ENCODE measurements at regions not wholly inside any gene's neighbourhood (a gene's known extent, or its start where the extent isn't known, plus 50 kb on each side); places are given as distances from the start of the nearest gene placed in this dataset.
"Not testable (repeated sequence)": the region's sequence is repeated elsewhere in the genome, so short reads cannot be mapped to it uniquely, and the experiment has no call there.

DNA sequence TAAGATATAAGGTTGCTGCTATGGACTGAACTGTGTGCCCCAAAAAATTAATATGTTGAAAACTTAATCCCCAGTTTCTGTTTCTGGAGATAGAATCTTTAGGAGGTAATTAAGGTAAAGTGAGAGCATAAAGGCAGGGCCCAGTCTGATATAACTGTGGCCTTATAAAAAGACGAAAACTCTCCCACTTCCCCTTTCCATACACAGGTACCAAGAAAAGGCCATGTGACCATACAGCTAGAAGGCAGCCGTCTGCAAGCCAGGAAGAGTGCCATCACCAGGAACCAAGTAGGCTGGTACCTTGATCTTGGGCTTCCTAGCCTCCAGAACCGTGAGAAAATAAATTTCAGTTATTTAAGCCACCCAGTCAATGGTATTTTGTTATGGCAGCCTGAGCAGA is 550.3 kb downstream of the SMARCA1 start:
- no peak for DNase-seq (ENCODE audit: low read depth, low spot score)

DNA sequence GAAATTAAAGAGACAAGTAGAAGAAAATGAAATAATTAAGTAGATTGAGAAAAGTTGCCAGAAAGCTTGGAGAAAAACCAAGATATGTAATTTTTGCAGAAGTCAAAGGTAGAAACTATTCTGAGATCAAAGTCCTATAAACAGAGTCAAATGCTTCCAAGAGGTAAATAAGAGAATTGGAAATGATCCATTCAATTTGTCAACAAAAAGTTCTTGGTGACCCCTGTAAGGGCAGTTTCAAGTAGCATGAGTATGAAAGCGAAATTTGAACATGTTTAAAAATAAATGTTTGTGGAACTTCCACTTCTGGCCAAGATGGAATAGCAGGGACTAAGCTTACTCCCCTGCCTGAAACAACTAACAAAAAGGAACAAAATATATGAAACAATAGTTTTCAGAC is 562.0 kb downstream of the SMARCA1 start:
- DNase-seq (ENCODE audit: low read depth, low spot score): no peak

DNA sequence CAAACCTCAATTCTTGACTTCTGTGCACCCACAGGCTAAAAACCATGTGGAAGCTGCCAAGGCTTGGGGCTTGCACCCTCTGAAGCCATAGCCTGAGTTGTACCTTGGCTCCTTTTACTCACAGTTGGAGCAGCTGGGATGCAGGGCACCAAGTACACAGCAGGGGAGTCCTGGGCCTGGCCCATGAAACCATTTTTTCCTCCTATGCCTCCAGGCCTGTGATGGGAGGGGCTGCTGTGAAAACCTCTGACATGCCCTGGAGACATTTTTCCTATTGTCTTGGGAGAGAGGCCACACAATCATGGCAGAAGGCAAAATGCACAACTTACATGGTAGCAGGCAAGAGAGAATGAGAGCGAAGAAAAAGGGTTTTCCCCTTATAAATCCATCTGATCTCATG is 568.6 kb downstream of the SMARCA1 start:
- not testable (repeated sequence) for DNase-seq (ENCODE audit: low read depth, low spot score)

DNA sequence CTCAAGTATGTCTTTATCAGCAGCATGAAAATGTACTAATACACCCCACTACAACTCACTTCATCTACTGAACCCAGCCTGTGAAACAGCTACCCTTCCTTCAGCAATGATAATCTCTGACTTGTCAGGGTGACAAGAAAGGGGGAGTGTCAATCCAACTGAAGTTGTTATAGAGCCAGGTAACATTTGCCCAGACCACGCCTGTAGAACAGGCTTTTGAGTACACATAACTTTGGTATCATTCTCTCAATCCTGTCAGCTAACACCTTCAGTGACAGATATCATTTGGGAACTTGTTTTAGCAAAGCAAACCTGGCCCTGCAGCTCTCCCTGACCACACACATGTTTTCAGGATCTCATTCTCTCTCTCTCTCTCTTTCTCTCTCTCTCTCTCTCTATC is 592.2 kb downstream of the SMARCA1 start:
- no peak for DNase-seq (ENCODE audit: low read depth, low spot score)

DNA sequence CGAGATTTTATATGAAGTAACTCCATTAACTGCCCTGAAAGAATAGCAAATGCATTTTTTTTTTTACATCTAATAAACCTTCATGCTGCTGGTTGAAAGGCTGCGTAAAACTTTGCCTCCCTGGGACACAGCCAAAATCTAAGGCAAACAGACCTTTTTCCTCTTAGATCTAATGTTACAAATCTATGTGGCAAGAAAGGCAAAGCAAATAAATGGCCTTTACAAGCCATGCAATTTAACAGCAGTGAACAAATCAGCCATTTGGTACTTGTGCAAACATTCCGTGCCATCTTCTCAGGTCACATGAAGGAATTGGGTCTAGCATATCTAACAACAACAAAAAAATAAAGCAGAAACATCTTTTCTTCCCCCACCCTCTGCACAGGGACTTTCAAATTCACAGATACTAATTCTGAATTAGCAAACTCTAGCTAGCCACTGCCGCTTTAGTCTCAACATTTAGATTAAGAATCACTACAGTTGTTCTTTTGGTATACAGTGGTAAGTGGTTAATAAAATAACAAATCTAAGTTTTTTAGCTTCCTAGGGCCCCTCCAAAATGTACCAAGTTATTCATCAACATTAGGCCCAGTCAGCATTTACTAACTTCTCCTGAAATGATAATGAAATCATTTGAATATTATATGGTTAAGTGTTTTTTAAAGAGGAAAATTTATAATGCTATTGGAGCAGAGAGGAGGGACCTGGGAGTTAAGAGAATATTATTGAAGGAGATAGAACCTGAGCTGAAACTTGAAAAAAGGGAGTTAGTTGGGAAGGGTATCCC is 593.8 kb downstream of the SMARCA1 start:
- no peak for DNase-seq (ENCODE audit: low read depth, low spot score)

DNA sequence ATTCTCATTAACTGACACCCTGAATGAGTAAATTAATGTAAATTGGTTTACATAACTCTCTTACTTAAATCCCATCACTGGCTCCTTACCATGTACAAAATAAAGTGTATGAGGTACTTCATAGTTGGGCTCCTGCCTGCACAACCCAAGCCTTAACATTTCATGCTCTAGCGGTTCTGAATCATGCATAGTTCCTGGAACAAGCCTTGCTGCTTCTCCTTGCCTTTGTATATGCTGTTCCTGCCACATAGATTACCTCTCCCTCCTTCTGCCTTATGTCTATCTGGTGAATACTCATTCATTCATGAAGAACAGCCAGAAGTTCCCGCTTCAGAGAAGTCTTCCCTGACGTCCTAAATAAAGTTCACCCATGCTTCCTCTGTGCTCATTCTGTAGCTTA is 594.7 kb downstream of the SMARCA1 start:
- DNase-seq (ENCODE audit: low read depth, low spot score): peak; percentile 36

DNA sequence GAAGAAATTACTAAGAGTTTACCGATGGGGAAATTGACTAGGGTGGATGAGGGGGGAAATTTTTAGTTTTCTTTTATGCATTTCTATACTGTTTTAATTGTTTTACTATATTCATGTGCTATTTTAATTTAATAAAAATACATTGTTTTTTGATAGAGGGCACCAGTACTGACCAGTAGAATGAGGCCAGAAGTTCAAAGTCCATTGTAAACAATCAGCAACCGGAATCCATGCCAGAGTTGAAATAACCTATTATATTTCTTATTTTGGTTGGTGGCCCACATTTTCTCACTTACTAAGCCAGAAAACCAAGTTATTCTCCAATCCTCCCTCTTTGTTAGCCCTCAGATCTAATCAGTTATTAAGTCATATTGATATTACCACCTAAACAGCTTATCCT is 595.9 kb downstream of the SMARCA1 start:
- DNase-seq (ENCODE audit: low read depth, low spot score): no peak

DNA sequence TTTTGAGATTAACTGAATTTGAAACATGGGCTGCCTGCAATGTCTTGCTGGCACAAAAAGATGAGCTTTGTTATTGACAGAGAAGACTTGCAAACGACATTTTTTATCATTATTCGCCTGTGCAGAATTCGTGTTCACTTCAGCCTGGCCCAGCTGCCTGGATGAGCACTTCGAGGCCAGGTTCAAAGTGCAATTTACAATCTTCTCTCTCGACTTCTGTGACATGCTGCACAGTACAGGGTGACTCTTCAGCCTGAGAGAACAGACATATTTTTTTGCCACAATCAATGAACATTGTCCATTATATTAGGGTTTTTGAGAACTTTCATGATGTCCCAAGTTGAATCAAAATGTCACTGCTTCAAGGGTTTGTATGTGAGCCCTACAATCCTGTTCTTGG is 616.5 kb downstream of the SMARCA1 start:
- no peak for DNase-seq (ENCODE audit: low read depth, low spot score)

DNA sequence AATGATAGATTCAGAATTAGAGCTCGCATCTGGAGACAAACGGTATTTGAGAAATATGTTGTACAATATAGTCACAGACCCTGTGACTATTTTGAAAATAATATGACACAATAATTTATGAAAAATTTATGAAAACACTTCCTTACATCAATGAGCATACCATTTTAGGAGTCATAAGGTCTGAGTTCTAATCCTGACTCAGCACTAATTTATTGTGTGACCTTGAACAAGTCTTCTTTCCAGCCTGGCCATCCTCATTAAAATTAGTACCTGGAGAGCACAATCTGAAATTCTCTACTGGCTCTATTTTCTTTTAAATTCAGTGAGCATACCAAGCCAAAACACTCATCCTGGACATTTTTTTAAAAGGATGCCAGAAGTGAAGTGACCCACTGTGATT is 622.3 kb downstream of the SMARCA1 start:
- DNase-seq (ENCODE audit: low read depth, low spot score): no peak

DNA sequence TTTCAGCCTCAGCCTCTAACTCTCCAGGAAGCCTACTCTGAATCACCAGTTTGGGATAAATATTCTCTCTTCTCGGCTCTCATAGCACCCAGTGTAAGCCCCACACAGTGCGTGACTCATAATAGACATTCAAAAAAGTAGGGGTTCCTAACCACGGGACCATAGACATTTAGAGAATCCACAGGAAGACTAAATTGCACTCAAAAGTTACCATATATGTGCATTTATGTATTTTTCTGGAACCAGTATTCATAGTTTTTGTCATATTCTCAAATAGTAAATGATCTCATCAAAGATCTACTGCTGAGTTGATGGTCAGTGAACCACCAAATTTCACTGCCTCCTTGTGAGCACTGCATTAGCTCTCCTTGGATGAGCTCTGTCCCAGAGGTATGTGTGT is 625.7 kb downstream of the SMARCA1 start:
- peak; percentile 3 for DNase-seq (ENCODE audit: low read depth, low spot score)

DNA sequence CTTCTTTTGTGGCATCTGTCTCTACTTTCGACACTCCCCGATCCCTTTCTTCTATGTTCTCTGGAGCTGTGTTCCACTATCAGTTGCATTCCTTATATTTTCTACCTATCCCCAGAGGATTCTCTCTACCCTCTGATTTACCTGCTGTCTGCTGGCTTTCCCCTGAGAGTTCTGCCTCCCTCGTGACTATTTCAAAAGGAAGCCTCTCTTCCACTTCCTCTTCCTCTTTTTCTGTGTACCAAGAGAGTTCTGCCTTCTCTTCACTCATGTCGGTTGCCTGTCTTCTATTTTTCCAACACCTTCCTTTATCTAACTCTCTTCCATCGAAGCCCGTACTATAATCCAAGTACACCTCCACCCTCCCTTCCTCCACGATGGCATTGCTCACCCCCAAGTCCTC is 631.7 kb downstream of the SMARCA1 start:
- no peak for DNase-seq (ENCODE audit: low read depth, low spot score)

DNA sequence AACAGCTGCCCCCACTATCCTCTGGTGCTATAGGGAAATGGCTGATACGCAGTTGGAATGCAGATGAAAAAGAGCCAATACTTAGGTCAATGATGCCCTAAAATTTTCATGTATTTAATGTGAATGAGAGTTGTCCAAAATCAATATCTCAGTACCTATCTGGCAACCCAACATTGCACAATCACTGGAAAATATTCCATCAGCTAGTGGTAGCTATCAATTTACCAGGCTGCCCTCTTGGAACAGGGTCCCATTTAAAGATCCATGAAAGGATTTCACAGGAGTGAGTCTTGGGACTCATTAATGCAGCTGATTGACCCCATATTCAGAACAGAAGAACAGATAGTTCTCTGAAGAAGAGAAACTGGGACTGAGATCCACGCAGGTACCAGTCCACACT is 638.9 kb downstream of the SMARCA1 start:
- no peak for DNase-seq (ENCODE audit: low read depth, low spot score)

DNA sequence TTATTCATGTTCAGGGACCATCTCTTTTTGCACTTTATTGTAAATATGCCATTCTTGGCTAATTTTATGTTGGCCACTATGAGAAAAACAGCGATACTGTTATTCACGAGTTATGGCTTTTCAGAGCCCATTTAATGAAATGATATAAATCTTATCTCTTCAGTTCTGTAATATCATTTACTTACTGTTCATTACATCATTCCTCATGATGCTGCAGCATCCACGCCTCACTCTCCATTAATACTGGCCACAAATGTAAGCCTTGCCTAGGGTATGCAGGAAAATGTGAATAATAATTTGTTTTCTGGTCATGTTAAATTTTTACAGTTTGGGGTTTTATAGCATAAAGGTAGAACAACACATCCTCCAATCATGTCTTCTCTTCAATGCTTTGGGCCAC is 639.6 kb downstream of the SMARCA1 start:
- no peak for DNase-seq (ENCODE audit: low read depth, low spot score)

DNA sequence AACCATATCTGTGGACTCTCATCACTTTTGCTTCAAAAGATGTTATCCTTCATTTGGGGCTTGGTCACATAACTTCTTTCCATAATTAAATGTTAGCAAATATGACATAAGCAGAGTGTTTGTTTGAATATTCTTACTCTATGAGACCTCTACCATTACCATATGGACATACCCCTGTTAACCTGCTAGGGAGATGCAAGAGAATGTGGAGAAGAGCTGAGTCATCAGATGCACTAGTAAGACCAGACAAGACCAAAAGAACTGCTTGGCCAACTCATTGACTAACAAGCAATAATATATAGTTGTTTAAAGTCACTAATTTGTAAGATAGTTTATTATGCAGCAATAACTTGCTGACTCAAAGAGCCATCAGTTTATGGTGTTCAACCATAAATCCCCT is 652.9 kb downstream of the SMARCA1 start:
- DNase-seq (ENCODE audit: low read depth, low spot score): no peak

DNA sequence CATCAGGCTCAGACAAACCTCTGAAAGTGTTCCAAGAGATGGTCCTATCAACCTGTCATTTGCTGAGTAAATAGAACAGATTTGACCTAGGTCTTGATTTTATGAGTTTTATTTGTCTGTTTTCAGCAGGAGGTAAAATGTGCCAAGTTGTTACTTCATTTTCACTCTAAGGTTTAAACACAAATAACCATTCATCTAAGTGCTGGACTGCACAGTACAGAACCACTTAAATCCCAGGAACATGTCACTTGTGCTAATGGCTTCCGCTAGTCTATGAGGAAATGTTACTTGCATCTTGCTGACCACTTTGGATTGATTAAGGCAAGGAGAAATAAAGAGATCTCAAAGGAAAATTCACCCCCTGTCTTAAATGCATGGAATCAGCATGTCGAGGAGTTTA is 660.7 kb downstream of the SMARCA1 start:
- DNase-seq (ENCODE audit: low read depth, low spot score): no peak

DNA sequence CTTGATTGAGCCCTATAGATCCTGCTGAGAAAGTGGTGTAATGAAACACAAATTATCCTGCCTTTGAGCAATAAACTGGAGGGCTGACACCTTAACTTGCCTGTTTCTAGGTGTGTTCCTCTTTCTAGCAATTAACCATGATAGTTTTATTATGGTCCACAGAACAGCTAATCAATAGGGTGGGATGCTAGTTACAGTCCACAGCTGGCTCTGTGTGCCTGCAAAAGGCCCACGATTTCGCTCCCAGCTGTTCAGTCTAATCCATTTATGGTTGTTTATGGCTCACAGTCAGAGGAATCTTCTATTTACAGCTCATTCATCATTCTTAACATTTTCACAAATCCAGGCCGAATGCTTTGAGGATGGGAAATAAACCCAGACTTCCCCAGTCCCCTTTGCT is 674.9 kb downstream of the SMARCA1 start:
- DNase-seq (ENCODE audit: low read depth, low spot score): no peak

DNA sequence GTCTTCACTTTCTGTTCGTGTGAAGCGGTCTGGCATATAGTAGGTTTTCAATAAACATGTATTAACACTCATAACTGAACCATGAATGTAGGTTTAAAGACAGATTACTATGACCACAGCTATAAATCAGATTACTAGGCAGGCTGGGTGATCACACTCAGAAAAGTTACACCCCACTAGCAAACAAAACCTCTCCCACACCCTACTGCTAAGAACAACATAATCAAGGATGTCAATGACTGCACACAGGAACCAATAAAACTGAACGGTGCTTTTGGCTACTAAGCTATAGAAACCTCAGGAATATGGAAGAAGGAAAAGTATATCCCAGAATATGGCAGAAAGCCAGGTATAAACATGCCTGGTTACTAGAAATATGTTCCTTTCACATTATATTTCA is 676.9 kb downstream of the SMARCA1 start:
- no peak for DNase-seq (ENCODE audit: low read depth, low spot score)

DNA sequence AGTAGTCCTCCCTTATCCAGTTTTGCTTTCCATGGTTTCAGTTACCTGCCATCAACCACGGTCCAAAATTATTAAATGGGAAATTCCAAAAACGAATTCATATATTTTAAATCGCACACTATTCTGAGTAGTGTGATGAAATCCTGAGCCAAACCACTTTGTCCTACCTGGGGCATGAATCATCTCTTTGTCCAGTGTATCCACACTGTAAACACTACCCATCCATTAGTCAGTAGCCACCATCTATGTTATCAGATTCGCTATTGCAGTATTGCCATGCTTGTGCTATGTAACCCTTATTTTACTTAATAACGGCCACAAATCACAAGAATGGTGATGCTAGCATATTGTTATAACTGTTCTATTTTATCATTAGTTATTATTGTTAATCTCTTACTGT is 704.6 kb downstream of the SMARCA1 start:
- no peak for DNase-seq (ENCODE audit: low read depth, low spot score)

DNA sequence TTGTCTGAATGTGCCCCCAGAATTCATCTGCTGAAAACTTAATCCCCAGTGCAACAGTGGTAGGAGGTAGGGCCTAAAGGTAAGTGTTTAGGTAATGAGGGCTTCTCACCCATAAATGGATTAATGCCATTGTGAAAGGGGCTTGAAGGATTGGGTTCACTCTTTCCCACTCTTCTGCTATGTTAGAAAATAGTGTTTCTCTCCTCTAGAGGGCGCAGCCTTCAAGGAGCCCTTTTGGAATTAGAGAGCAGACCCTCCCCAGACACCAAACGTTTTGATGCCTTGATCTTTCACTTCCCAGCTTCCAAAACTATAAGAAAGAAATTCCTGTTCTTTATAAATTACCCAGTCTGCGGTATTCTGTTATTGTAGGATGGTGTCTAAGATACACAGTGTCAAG is 706.4 kb downstream of the SMARCA1 start:
- DNase-seq (ENCODE audit: low read depth, low spot score): no peak

DNA sequence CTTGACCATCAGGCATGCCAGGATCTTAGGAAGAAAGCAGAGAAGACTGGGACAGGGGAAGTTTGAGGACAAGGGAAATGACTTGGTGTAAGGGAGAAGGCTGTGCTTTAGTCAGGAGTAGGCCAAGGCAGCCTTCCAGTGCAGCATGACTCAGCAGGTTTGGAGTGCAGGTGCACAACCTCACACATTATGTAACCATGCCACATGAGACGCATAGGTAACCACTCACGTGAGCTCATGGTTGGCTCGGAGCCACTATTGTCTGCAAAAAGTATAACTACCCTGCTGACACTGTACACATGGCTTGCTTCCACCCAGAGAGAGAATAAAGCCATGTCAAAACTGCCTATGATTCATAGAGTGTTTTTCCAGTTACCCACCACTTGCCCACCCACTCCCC is 715.9 kb downstream of the SMARCA1 start:
- no peak for DNase-seq (ENCODE audit: low read depth, low spot score)

DNA sequence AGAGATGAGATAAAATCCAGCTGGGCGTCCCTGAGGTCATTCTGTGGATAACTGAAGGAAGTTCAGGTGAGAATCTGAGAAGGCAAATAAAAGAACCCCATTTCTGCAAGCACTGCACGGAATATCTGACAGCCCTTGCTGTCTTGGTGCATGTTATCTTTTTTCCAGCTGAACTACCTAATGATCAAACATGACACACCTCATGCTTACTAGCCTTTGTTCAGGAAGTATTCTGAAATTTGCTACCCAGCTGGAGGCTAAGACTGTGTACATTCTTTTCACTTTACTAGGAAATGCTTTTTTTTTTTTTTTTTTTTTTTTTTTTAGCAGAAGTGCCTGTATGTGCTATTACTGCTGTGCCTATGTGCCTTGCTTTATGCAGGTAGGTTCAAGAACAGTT is 718.1 kb downstream of the SMARCA1 start:
- DNase-seq (ENCODE audit: low read depth, low spot score): no peak

DNA sequence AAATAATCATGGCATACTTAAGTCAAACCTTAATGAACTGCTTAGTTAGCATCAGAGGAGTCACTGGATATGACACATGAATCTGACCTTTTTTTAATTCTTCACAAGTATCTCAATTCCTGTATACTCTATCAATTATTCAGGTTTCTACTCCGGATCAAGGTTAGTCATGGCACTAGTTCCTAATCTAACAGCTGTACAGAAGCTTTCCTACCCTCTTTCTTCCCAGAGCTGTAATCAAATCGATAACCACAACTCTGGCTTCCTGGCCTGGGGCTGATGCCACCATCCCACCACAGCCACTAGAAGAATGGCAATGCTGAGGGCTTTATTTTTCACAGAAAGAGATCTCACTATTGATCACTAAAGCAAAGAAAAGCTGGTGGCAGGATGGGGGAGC is 718.5 kb downstream of the SMARCA1 start:
- no peak for DNase-seq (ENCODE audit: low read depth, low spot score)

DNA sequence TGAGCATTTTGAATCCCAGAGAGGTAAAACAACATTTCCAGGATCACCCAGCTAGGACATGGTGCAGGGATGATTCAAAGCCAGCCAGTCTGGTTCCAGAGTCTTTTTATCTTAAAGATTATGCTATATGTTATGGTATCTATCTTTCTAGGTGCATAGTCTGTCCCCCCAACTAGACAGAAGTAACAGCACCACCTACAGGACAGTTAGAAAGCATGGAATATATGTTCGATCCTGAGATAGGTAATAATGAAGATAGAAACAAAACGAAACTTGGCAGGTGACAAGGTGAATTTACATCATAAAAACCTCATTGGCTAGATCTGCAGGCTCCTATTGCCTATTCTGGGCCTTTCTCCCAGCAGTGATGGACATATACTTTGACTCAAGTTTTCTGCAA is 723.2 kb downstream of the SMARCA1 start:
- no peak for DNase-seq (ENCODE audit: low read depth, low spot score)

DNA sequence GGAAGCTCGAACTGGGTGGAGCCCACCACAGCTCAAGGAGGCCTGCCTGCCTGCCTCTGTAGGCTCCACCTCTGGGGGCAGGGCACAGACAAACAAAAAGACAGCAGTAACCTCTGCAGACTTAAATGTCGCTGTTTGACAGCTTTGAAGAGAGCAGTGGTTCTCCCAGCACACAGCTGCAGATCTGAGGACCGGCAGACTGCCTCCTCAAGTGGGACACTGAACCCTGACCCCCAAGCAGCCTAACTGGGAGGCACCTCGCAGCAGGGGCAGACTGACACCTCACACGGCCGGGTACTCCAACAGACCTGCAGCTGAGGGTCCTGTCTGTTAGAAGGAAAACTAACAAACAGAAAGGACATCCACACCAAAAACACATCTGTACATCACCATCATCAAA is 730.9 kb upstream of the ACTRT1 start:
- DNase-seq (ENCODE audit: low read depth, low spot score): not testable (repeated sequence)

All from astrocyte of the hippocampus (primary cell).